HG03103 (cell line): ENCODE measurements at regions not wholly inside any gene's neighbourhood (a gene's known extent, or its start where the extent isn't known, plus 50 kb on each side); places are given as distances from the start of the nearest gene placed in this dataset.

ENCODE experiments used
- ATAC-seq: cut with Tn5 transposase; IDR thresholded peaks from one replicate; pipeline ENCODE4 v1.9.1; 2021; ENCODE audit warnings: low read depth; ENCODE audit not compliant: unreplicated experiment

DNA sequence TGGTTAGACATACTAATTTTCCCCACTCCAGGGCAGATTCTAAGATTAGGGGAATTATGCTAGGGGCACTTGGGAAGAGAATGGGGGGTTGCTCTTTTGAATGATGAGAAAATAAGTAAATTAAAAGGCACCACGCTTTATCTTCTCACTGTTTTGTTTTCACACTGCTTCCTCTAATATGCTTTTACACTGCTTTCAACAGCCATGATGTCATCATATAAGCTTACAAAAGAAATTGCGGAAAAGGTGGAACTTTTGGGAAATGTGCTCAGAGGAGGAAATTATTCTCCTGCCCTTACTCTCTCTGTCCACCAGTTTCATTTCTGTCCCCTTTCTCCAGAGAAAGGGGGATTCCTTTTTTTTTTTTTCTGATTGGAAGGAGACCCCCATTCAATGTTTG is 308.2 kb downstream of the TOX3 start:
- ATAC-seq: no peak

DNA sequence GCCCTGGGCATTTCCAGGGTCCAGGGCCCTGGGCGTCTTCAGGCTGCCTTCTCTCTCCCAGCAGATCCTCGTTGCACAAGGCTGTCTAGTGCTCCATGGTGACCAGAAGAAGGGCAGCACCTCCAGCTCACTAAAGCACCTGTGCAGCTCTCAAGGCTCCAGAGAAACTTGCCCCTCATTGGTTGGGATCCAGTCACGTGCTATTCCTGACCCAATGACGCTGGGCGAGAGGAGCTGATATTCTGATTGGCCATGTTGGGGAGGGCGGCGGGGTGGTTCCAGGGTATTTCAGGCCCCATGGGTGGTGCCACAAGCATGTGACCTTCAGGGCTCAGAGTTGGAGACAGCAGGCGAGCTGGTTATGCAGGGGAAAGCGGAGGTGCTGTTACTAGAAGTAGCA is 309.1 kb downstream of the TOX3 start:
- ATAC-seq: no peak

DNA sequence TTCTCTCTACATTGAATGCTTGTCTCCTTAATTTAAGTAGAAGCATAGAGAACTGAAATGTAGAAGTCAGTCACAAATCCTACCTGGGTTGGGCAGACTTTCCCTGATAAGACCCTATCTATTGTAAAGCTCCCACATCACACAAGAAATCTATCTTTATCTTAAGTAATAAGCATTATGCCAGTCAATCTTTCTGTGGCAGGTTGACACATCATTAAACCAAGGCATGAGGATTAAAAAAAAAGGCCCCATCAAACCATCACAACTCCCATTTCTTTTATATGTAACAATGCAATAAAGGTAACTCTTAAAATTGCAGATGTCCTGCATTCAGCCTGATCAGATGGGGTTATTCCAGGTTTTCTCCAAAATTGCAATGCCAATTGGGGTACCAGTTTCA is 311.8 kb downstream of the TOX3 start:
- ATAC-seq: no peak

DNA sequence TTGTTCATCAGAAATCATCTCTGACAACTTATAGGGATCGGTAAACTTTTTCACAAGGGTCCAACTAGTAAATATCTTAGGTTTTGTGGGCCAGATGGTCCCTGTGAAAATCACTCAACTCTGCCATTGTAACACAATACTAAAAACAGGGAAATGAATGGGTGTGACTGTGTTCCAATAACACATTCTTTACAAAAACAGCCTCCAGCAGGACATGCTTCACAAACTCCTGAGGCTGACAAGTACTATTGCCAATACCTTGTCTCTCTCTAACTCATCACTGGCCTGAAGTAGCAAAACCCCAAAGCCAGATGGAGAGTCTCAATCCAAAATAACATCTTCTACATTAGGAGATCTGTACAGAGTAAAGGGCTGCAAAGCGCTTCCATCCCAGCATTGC is 312.3 kb downstream of the TOX3 start:
- no peak for ATAC-seq

DNA sequence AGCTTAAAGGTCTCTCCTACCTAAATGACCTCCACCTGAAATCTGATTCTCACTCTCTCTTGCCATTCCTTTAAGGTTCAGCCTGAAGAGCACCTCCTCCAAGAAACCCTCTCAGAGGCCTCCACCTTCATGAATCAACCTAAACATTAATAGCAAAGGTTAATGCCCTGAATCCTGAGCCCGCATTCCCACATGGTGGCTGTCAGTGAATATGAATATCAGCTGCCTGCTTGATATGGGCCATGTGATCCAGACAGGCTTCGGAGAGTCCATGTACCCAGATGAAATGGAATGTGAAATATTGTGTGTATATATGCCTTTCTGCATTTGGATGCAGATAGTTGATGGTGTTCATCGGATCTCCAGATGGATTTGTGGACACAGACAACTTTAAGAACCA is 317.5 kb downstream of the TOX3 start:
- no peak for ATAC-seq

DNA sequence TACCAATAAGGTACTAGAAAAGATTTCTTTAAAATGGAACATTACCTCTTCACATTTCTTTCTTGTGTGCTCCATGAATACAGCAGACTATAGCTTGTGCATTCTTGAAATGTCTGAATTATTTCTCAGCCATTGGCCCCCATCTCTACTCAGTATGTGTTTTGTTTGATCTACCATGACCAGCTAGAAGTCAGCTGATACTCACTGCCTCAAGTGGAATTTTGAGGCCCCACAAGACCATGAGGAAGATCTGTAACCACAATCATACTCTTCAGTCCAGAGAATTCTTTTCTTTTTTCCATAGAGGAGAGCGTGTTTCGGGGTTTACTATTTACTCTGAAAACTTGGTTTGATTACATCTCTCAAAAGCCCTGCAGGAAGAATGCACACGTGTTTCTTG is 319.1 kb downstream of the TOX3 start:
- no peak for ATAC-seq

DNA sequence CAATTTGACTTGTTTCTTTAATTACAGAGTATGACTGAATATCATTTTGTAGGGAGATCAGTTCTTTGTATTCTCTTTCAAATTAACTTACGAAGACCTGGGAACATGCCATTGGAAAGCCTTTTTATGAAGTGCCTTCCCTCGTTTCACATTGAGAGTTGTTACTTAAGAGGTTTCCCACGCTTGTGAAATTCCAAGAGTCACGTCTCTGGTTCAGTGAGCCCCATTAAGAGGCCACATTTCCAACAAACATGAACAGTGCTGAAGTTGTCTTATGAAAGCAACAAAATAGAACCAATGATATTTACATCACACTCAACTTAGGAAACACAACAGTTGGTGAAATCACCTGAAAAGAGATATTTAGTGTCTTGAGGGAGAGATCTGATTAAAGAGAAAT is 334.1 kb downstream of the TOX3 start:
- no peak for ATAC-seq

DNA sequence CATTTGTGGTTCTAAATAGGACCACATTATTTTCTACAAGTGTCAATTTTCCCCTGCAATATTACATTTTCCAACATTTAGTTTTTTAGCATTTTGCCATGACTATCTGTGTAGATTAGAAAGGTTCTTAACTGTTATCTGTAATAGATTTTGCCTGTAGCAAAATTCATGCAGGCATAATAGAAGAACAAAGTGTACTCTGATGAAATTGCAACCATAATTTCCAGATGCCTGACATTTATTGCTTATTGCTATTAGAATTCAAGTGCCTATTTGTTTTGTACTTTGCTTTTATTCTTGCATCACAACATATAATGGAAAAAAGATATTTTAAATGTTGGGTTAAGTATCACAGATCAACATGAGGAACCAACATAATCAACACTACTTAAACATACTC is 337.7 kb downstream of the TOX3 start:
- ATAC-seq: no peak

DNA sequence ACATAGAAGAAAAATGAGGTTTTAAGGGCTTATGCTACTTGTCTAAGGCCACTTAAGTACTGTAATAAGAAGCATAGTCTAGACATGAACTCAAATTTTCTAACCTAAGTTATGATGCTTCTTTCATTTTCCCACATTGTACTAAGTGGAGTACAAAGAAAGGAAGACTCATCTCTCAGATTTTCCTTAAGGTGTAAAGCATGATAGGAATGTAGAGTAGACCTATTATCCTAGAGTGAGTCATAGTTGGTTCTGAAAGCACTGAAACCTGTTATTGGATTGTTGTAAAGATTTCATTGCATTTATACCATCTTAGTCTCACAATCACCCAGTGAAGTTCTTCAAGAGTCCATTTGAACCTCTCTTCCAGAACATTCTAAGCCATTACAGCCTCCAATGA is 343.8 kb downstream of the TOX3 start:
- ATAC-seq: no peak

DNA sequence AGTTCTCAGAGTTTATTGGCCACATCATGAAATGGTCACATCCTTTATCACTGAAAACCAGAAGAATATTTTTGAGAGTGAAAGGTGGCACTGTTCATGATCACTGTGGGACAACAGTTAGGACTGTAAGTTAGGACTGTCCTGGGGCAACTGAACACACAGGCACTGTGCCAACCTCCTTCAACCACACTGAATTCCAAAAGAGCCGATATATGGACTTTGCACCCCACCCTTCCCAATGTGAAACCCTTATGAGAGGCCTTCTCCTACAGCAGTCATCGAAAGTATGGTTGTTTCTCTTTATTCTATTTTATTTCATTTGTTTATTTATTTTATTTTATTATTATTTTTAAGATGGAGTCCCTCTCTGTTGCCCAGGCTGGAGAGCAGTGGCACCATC is 353.5 kb downstream of the TOX3 start:
- no peak for ATAC-seq

DNA sequence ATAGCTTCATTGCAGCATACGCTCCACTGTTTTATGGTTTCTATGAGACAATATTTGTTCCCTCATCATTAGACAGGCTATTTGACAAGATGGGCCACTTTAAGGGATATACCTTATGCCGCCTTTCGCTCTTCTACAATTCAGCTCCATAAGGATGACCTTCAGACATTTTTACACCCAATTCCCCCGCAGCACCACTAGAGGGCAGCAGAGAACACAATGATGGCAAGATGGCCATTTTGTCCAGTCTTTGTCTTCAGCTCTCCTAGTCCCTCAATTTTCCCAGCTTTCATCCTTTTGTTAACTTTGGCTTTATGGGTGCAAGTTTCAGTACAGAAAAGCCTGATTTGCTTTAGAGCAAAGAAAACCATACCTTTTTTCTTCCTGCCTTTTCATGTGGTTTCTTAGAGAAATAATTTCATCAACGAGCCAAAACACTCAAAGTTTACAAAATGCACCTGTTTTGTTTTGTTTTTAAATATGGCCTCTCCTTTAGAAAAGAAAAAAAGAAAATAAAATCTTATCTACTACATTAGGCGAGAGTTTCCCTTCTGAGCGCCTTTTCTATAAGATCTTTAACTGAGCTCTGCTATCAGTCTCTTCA is 355.3 kb downstream of the TOX3 start:
- ATAC-seq: no peak

DNA sequence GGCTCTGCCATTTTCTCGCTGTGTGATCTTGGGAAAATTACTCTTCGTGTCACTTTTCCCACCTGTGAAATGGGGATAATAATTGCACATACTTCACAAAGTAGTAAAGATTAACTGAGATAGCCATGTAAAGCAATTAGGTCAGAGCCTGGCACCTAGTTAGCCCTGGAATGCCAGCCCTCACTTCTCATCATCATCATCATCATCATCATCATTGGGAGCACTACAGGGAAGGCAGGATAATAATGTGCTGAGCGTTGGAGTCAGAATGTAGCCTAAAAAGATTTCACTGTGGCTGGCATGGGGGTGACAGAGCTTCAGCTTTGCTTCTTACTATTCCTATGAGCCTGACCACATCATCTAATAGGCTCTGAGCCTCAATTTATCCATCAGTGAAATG is 362.6 kb downstream of the TOX3 start:
- no peak for ATAC-seq

DNA sequence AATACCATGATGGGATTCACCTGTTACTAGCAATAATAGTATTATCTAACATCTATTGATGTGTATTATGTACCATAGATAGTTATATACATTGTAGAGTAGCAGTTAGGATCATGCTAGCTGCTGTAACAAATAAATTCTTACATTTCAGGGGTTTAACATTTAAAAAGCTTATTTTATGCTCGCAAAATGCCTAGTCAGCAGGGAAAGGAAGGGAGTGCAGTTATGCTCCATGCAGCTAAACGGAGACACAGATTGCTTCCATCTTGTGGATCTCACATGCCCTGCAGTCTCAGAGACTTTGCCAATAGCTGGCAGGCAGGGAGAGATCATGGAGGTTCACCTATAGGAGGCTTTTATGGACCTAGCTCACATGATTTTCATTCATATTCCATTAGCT is 364.1 kb downstream of the TOX3 start:
- no peak for ATAC-seq

DNA sequence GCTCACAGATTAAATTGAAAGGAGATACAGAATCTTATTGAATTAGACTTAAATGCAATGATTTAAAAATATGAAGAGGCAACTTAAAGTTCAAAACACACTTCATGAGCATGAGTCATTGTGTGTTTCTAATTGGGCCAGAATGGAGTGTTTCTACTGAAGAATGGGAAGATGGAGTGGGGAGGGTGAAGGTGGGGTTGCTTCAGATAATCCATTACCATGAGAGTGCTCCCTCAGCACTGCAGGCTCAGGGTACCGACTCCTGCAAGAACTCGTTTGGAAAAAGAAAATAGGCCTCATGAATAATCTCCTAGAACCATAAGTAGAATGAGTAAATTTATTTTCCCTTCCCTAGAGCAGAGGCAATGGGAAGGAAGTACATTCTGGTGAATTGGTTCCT is 372.8 kb downstream of the TOX3 start:
- ATAC-seq: no peak

DNA sequence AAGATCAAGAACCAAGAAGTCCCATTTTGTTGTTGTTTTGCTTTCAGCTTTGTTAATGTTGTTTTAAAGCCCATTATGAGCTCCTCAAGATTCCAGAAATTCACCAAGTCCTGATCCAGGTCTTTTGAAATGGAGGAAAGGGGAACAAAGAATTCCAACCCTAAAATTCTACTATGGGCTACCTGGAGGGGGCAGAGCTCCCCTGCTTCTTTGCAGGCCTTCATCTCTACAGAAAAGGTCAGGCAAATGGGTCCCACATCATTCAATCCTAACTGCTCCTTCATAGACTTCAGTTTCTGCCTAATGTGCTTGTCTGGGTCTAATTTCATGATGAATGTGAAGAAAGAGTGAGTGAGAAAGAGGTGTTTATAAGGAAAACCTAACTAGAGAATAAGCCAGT is 375.5 kb downstream of the TOX3 start:
- no peak for ATAC-seq

DNA sequence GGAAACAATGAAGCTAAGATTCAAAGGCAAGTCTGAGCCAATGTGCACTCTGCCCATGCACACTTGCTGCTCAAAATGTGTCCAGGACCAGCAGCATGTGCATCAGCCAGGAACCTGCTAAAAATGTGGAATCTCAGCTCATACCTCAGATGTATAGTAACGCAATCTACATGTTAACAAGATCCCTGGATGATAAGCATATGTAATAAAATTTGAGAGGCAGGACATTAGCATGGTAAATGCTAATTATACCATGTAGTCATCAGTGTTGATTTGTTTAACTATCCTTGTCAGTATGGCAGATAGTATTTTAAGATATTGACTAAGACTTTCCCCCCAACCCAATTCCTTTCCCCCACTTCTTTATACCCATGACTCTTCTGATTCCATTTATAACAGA is 379.6 kb downstream of the TOX3 start:
- ATAC-seq: no peak

DNA sequence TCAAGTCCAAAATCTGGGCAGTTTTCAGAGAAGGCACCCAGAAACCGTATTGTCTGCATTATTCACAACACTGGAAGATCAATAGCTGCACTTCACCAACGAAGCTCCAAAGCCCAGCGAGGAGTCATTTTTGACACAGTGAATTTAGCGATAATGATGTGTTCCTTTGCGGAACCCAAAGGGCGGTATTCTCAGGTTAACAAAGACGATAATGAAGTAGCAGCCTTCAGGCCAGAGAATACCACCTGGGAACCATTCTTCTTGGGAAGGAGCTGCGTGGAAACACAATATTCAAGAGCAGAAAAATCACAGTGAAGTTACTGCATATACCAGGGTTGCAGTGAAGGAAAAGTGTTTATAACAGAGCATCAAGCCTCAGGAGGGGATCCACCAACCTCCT is 381.0 kb downstream of the TOX3 start:
- no peak for ATAC-seq

DNA sequence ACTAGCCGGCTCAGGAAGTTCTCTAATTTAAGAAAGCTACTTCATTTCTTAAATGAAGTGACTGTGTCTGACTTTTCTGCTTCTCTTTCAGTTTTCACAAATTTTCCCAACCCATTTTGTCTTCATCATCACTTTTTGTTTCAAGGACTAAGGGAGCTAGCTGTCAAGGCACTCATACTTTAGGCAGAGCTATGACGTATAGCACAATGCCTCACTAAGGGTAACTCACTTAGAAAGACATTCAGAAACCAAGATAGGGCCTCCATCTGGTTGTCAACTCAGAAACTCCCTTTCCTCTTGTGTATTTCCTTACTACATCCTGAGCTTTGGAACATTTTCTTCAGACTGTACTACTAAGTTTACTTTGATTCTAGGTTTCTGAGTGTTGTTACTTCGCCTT is 397.9 kb downstream of the TOX3 start:
- no peak for ATAC-seq

DNA sequence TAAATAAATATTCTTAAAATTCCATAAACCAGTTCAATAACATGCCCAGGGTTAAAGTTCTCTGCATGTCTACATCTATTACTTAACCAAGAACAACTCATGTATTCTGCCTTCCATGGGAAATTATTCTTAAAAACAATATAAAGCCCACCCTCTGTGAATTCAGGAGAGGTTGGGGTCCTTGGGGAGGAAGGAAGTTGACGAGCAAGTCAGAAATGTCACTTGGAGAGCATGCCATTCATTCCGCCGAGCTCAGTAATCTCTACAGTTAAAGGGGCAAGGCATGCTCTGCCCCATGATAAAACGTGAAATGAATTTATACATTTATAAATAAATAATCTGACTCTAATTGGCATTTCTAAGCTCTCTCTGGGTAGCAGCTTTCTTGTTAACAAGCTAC is 405.1 kb downstream of the TOX3 start:
- no peak for ATAC-seq

DNA sequence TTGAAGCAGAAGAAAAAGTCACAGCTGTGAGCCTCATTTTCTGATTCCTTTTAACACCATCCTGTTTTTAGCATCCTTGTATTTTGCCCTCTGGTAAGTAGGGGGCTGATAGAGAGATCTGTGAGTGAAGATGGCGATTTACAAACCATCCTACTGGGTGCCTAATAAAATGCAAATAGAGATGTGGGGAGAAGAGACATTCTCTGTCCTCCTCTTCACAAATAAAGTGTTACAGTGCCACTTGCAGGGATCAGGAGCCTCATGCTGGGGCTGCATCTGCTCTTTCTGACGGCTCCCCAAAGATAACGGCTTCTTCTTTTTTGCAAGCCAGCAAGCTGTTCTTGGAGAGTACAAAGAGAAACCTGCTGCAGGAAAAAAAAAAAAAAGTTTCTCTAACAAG is 418.6 kb downstream of the TOX3 start:
- ATAC-seq: no peak

DNA sequence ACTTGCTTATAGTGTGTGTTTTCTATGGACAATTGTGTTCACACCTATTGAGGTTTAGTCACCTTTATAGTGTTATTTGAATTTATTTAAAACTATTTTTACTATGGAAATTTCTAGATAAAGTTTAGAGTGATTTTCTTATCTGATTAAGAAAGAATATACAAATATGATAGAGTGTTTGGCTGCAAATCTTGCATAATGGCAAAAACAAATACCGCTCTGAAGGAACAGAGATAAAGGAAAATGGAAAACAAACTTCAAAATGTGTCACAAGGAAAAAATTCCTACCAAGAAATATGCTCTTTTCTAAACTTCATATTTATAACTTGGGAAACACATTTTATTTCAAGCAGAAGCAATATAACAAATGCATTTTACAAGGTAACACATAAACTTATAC is 423.1 kb downstream of the TOX3 start:
- ATAC-seq: no peak

DNA sequence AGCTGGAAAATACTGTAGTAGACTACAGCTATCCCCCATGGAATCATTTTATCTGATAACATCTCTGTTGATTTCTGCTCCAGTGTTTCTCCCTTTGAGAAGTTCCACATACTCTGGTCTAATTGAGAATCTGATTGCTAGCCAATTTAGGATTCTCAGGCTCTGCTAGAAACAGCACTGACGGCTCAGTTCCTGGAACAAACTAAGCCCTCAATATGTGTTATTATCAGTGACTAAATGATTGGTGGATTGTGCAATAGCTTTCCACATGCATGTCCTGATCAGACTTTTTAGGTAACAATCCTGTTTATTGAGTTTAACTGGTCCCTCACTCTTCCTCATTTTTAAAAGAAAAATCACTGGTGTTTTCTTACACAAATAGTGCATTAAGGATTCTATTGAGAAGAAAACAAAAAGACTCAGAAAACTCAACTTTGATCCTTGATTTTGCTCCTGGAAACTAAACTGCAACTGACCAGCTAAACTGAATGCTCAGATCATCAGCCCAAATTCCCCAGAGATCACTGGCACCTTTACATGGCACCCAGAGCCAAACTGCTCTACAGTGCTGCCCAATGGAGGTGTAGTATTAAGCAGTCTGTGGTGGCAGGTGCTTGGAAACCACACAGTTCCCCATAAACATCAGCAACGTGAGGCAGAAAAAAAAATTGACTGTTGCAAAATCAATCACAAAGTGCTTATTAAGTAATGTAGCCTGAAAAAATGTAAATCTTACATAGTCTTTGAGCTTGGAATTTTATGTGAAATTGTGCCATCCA is 423.7 kb downstream of the TOX3 start:
- ATAC-seq: no peak

DNA sequence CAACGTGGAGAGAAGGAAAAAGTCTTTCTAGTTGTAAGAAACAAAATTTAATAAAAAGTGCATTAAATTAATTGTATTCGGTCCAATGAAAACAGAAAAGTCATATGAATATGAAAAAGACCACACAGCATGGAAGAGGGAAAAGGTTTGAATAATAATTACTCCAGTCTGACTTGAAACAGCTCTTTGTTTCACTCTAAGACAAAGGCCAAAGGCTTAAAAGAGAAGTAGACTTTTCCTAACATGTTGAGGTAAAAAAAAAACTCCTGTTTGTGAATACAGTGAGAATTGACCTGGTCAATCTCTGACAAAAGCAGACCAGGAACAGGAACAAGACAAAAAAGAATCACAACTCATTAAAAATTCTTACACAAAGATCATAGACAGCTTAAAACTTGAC is 429.8 kb downstream of the TOX3 start:
- no peak for ATAC-seq
